Endothelial cell of umbilical vein (primary cell): ENCODE measurements at regions not wholly inside any gene's neighbourhood (a gene's known extent, or its start where the extent isn't known, plus 50 kb on each side); places are given as distances from the start of the nearest gene placed in this dataset.

Source experiments
- BruUV-seq: library from RNA; stranded (reverse); fragments of 400-500 nt; replicated peaks from 2 replicates; lab custom pipeline; 2021; lab: Mats Ljungman, UMichigan
- CTCF ChIA-PET: fragments of 300-600, 350-600 bp; sonication (Branson Sonifier 250); formaldehyde crosslinking; loops from one replicate; lab custom pipeline; 2021; ENCODE audit warnings: antibody characterized with exemption, inconsistent platforms; lab: Charles Lee
- POLR2A ChIA-PET: fragments of 300-600, 350-600 bp; sonication (Branson Sonifier 250); formaldehyde crosslinking; loops from one replicate; lab custom pipeline; 2021; ENCODE audit warnings: antibody characterized with exemption, inconsistent platforms; lab: Charles Lee
- DNase-seq: peaks from one replicate; pipeline ENCODE4 v3.0.0-alpha.2; 2011; ENCODE audit warnings: low read depth, low spot score
- FAIRE-seq: peaks from 2 replicates; lab custom pipeline; 2011; peaks lifted over from hg19 to GRCh38; lab: Jason Lieb, UNC
- H2AFZ ChIP-seq: 2 replicates; pipeline ENCODE4 v1.6.0; 2012; ENCODE audit warnings: low read depth, low read length, control low read depth, inconsistent platforms
- H3K27ac ChIP-seq: 2 replicates; pipeline ENCODE4 v1.5.1; 2011; ENCODE audit warnings: low read depth, mild to moderate bottlenecking, control low read depth, low read length, moderate library complexity; ENCODE audit not compliant: insufficient read depth
- H3K27me3 ChIP-seq, 2 experiments: 2 replicates each; pipeline versions ENCODE4 v1.6.0 to v1.6.1; 2011; ENCODE audit warnings: low read length in 2 of 2, mixed read lengths in 1 of 2; ENCODE audit not compliant: control insufficient read depth in 2 of 2, insufficient read depth in 2 of 2
- H3K36me3 ChIP-seq, 2 experiments: 2 replicates in 1 of 2; 3 replicates in 1 of 2; pipeline ENCODE4 v1.5.1; 2011; ENCODE audit warnings: low read length in 2 of 2, mild to moderate bottlenecking in 1 of 2, moderate library complexity in 1 of 2; ENCODE audit not compliant: control insufficient read depth in 2 of 2, insufficient read depth in 2 of 2; ENCODE audit errors: extremely low read depth in 1 of 2
- H3K4me1 ChIP-seq: 3 replicates; pipeline ENCODE4 v1.5.1; 2011; ENCODE audit warnings: mild to moderate bottlenecking, low read length; ENCODE audit not compliant: control insufficient read depth, insufficient read depth; ENCODE audit errors: extremely low read depth
- H3K4me2 ChIP-seq: 2 replicates; pipeline ENCODE4 v1.6.1; 2011; ENCODE audit warnings: low read length, control low read depth, mixed read lengths; ENCODE audit not compliant: insufficient read depth
- H3K4me3 ChIP-seq, 3 experiments: fragments of 200-600 bp in 1 of 3; sonication (generic), shearing (Covaris generic) in 1 of 3; replicated peaks in 1 of 3; 2 replicates each; pipeline ENCODE4 v1.5.1; 2011 to 2016; ENCODE audit warnings: control low read depth in 3 of 3, low read length in 3 of 3, mild to moderate bottlenecking in 2 of 3, inconsistent platforms in 1 of 3, low read depth in 1 of 3, moderate library complexity in 1 of 3; ENCODE audit not compliant: insufficient read depth in 1 of 3
- H3K79me2 ChIP-seq: 2 replicates; pipeline ENCODE4 v1.6.0; 2012; ENCODE audit warnings: low read length, inconsistent platforms; ENCODE audit not compliant: control insufficient read depth, insufficient read depth
- H3K9ac ChIP-seq: replicated peaks from 2 replicates; pipeline ENCODE3; 2011; ENCODE audit warnings: low read length, control low read depth; ENCODE audit not compliant: insufficient read depth; ENCODE audit errors: extremely low read depth
- H3K9me1 ChIP-seq: replicated peaks from 3 replicates; pipeline ENCODE4 v1.6.0; 2011; ENCODE audit warnings: mild to moderate bottlenecking, low read length; ENCODE audit not compliant: control insufficient read depth, insufficient read depth; ENCODE audit errors: extremely low read depth
- H3K9me3 ChIP-seq: replicated peaks from 2 replicates; pipeline ENCODE4 v1.5.1; 2012; ENCODE audit warnings: low read length, inconsistent platforms; ENCODE audit not compliant: control insufficient read depth, insufficient read depth
- H4K20me1 ChIP-seq: replicated peaks from 2 replicates; pipeline ENCODE3; 2011; ENCODE audit warnings: mild to moderate bottlenecking, low read length; ENCODE audit not compliant: control insufficient read depth, insufficient read depth; ENCODE audit errors: extremely low read depth
- CTCF ChIP-seq, 2 donors: IDR thresholded peaks; 1 replicate in 1 of 2; 2 replicates in 1 of 2; pipeline ENCODE4 v1.5.1; 2011; ENCODE audit warnings: low read length in 2 of 2, mild to moderate bottlenecking in 2 of 2, moderate library complexity in 2 of 2, control low read depth in 1 of 2, inconsistent platforms in 1 of 2, low read depth in 1 of 2; ENCODE audit not compliant: insufficient read depth in 1 of 2; ENCODE audit errors: extremely low read depth in 1 of 2
- FOS ChIP-seq: IDR thresholded peaks from 2 replicates; pipeline ENCODE4 v1.6.1; 2011; ENCODE audit warnings: mild to moderate bottlenecking, low read length, moderate library complexity, borderline replicate concordance; ENCODE audit not compliant: insufficient read depth
- GATA2 ChIP-seq: IDR thresholded peaks from 2 replicates; pipeline ENCODE4 v1.7.0; 2011; ENCODE audit warnings: low read depth, mild to moderate bottlenecking, moderate library complexity, mixed read lengths, low read length; ENCODE audit not compliant: insufficient read length, insufficient read depth
- MAX ChIP-seq: IDR thresholded peaks from 2 replicates; pipeline ENCODE4 v1.6.1; 2011; ENCODE audit not compliant: insufficient read depth, insufficient read length
- MYC ChIP-seq: IDR thresholded peaks from one replicate; pipeline ENCODE4 v1.6.1; 2011; ENCODE audit warnings: mild to moderate bottlenecking, low read depth, low read length
- POLR2A ChIP-seq: IDR thresholded peaks from 2 replicates; pipeline ENCODE4 v1.6.1; 2012; ENCODE audit warnings: low read depth, mild to moderate bottlenecking, control low read depth, low read length
- POLR2AphosphoS5 ChIP-seq: IDR thresholded peaks from 2 replicates; pipeline ENCODE4 v1.6.1; 2012; ENCODE audit warnings: low read depth, mild to moderate bottlenecking, control low read depth, low read length, moderate library complexity; ENCODE audit not compliant: insufficient read depth
- dilution Hi-C: fragments of 300-500 bp; cut with MboI; formaldehyde crosslinking; loops from one replicate; pipeline ENCODE4 v1.15.0; 2019; ENCODE audit warnings: low sequenced_read_pairs; ENCODE audit not compliant: extremely low pct_ligation_motif_present
- intact Hi-C: fragments of 100-400 bp; cut with micrococcal nuclease; formaldehyde crosslinking; loops from one replicate; pipeline ENCODE4 v1.10.0; 2022

DNA sequence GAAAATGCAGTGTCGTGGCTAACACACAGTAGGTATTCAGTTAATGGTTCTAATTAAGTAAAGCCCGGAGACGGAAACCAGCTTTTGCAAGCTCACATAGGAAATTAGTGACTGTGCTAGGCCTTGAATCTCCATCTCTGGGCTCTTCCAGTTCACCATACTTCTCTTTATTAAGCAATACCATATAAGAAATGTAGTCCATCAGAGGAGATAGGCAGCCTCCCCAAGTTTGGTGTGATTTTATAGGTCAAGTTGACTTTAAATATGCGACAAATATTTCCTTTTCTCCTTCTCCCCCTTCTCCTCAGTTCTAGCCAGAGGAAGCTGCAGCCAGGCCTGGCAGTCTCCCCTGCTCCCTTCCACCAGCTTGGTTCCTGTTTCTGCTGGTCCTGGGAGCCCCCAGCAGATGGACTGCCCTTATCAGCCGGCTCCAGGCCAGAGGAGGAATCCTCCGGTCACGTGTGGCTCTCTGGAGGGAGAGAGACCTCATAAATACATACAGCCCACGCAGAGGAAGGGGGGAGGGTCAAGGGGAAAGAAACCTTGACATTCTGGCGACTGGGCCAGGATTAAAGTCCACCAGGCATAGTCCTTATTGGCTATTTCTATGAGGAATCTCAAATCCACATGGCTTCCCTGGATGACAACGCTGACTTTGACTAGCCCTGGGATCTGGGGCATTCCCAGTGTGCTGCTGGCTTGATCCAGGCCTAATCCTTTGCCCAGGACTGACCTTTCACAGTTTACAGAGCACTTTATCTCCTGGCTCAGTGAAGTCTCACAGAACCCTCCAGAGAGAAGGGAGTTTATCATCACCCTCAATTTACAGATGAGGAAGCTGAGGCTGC is 115.1 kb upstream of the JUN start:
- FAIRE-seq (peak; percentile 74), DNase-seq (peak; percentile 98)
- Histone ChIP-seq H3K79me2 (no peaks in the 10 kb centered on the region), H3K4me3 (no peak overlapping the region), H3K36me3 (no peaks in the 10 kb centered on the region), H3K27ac (peak overlapping the region; percentile 66), H3K9ac (peak overlapping the region; percentile 33), H3K9me1 (no peaks in the 10 kb centered on the region), H2AFZ (peak overlapping the region; percentile 20), H3K4me2 (no peak overlapping the region), H3K9me3 (no peaks in the 10 kb centered on the region), H4K20me1 (no peaks in the 10 kb centered on the region), H3K27me3 (no peaks in the 10 kb centered on the region), H3K4me1 (peaks cover 66% of the 10 kb centered on the region)
- no TSS peak for BruUV-seq
- CTCF ChIA-PET = interaction anchor here (1.0 to 3.0 kb wide), 12 partner anchors 11 to 860 kb away, joined by 3 to 11 read pairs (median 4); partner anchors contain the start of gene JUN
- dilution Hi-C loops = no loop called here
- intact Hi-C loops = loop anchor here (1.0 to 10.0 kb wide), 10 partner anchors 16 to 384 kb away; partner anchors contain the start of gene JUN
- POLR2A ChIA-PET = interaction anchor here (0.7 to 0.9 kb wide), 2 partner anchors 16 to 136 kb away, joined by 3 read pairs; no protein-coding TSS in a partner anchor
- no peak for TF ChIP-seq FOS
- TF ChIP-seq POLR2A = peak; percentile 66
- TF ChIP-seq MAX = peak; percentile 92
- TF ChIP-seq MYC = no peak
- TF ChIP-seq CTCF (IDR thresholded peaks at IDR 0.05; ENCODE audit: extremely low read depth in 1 of 2, insufficient read depth in 1 of 2, low read depth in 1 of 2, low read length in 2 of 2) = peak in 1 of 2 donors; percentile 13
- peak; percentile 68 for TF ChIP-seq POLR2AphosphoS5
- TF ChIP-seq GATA2 = peak; percentile 81
